ENCODE measurements at regions not wholly inside any gene's neighbourhood (a gene's known extent, or its start where the extent isn't known, plus 50 kb on each side); places are given as distances from the start of the nearest gene placed in this dataset.

DNA sequence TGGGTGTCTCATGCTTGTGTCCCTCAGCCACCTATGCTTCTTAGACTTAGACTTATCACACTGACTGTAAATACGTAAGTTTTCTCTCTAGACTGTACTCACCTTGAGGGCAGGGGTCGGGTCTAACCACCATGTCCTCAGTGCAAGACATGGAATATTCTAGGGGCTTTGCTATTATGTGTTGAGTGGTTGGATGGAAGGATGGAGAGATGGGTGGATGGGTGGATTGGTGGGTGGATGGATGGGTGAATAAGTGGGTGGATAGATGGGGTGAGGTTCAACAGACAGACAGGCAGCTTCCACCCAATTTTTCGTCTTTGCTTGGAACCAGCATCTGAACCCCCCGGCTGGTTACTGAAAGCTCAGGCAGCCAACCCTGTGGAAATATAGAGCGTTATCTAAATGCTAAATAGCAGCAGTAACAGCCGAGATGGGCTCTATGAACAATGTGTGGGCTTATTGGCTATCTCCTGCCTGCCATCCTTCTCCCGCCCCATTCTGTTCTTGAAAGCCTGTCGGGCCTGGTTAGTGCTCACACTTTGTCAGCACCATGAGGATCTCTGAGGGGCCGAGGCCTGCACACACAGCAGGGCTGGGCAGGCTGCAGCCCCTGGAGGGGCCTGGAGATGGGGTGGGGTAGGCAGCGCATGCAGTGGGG is 130.7 kb downstream of the ACTL8 start:
- DNase-seq (ENCODE audit: insufficient read length, low spot score) (no peak), FAIRE-seq (no peak)
- TF ChIP-seq, protein P1, sequence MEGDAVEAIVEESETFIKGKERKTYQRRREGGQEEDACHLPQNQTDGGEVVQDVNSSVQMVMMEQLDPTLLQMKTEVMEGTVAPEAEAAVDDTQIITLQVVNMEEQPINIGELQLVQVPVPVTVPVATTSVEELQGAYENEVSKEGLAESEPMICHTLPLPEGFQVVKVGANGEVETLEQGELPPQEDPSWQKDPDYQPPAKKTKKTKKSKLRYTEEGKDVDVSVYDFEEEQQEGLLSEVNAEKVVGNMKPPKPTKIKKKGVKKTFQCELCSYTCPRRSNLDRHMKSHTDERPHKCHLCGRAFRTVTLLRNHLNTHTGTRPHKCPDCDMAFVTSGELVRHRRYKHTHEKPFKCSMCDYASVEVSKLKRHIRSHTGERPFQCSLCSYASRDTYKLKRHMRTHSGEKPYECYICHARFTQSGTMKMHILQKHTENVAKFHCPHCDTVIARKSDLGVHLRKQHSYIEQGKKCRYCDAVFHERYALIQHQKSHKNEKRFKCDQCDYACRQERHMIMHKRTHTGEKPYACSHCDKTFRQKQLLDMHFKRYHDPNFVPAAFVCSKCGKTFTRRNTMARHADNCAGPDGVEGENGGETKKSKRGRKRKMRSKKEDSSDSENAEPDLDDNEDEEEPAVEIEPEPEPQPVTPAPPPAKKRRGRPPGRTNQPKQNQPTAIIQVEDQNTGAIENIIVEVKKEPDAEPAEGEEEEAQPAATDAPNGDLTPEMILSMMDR (IDR thresholded peaks at IDR 0.05; ENCODE audit: insufficient read depth, missing control alignments) = no peak

DNA sequence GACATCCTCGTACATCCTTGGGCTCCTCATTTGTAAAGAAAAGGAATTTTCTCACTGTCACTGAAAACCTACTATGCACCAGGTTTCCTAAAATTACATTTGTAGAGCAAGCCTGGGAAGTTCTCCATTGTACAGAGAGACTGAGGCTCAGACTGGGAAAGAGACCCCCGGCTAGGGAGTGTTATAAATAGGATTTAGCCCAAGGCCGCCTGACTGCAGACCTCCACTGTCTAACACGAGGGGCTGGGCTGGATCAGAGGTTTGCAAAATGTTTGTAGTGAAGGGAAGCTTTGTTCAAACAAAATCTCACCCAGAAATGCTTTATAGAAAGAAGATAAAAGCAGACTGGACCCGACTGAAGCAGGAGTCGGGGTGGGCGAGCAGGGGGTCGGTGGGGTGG is 131.3 kb downstream of the ACTL8 start:
- TF ChIP-seq, protein P1 (IDR thresholded peaks at IDR 0.05; ENCODE audit: insufficient read depth, missing control alignments) = no peak
- FAIRE-seq = no peak
- no peak for DNase-seq (ENCODE audit: insufficient read length, low spot score)

DNA sequence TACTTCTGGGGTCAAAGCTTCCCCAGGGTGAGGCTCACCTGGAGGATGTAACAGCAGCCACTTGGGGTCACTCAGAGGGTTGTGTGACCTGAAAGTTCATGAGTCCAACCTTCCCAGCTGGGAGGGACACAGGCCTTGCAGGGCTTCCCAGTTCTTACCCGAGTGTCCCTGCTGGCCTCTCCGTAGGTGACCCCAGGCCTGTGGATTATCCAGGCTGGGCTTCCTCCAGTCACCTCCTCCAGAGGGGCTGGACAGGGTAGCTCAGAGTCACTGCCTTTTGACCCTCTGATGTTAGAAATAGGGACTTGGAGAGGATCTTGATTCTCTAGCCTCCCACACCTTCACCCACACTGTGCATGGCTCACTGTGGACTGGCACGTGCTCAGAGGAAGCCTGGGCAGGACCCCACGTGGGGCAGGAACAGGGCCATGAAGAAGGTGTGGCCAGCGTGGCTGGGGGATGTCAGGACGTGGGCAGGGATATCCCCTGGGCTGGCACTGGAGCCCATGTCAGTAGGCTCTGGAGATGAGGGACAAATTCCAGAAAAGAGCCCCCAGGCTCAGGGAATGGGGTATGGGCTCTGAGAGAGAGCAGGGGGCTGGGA is 131.8 kb downstream of the ACTL8 start:
- TF ChIP-seq, protein P1 (IDR thresholded peaks at IDR 0.05; ENCODE audit: insufficient read depth, missing control alignments) = no peak
- DNase-seq (ENCODE audit: insufficient read length, low spot score) (no peak), FAIRE-seq (no peak)

DNA sequence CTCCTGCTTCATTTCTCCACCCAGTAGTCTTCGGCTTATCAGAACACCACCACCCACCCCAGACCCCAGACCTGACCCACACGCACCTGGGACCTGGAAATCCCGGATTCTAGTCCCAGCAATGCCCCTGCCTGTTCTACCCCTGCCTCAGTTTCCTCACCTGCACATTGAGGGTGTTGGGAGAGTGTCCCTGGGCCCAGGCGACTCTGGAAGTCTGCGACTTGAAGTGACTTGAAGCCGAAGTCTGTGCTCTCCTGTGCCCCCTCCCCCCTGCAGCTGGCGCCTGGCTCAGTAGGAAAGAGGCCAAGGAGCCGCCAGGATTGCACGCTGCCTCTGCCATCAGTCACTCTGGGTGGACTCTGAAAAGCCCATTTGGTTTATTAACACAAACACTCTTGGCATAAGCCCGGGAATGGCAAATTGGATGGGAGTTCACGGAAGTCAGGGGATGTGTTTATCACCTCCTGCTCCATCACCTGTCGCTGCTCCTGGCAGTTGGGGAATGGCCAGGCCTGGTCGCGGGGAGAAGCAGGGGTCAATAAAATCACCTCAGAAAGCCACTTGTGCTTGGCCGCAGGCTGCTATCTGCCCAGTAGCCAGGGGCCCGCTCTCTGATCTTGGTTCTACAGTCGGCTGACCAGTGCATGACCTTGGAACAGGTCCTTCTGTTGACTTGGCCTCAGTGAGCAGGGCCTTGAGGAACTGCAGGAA is 132.7 kb downstream of the ACTL8 start:
- TF ChIP-seq, protein P1 (IDR thresholded peaks at IDR 0.05; ENCODE audit: insufficient read depth, missing control alignments) = no peak
- FAIRE-seq (no peak), DNase-seq (ENCODE audit: insufficient read length, low spot score) (no peak)

DNA sequence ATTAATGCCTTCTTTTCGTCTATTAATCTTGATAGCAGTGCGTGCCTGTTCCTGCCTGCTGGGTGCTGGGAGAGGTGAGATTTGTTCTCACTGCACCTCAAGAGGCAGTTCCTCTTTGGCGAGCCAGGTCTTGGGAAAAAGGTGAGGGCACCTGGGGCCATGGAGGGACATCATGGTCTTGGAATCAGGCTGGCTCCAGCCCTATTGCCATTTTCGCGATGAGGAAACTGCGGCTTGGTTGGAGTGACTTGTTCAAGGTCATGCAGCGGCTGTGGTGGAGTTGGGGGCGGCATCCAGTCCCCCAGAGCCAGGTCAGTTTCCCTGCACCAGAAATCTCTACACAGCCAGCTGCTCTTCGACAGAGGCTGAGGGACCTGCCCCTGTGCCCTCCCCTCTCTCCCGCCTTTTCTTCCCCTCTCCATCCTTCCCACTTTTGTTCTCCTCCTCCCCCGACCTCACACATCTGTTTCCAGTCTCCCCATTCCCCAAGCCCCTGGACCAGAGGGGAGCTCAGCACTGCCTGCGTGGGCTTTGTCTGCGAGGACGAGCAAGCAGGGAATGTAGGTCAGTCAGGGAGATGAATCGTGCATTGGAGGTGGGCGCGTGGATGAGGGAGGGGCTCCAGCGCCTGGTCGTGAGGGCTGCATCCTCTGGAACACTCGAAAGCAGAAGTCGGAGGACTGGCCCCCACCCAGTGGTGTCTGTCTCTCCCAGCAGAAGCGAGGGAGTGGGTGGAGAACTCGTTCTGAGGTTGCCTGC is 135.1 kb downstream of the ACTL8 start:
- TF ChIP-seq, protein P1 (IDR thresholded peaks at IDR 0.05; ENCODE audit: insufficient read depth, missing control alignments) = no peak
- DNase-seq (ENCODE audit: insufficient read length, low spot score) = no peak
- no peak for FAIRE-seq

DNA sequence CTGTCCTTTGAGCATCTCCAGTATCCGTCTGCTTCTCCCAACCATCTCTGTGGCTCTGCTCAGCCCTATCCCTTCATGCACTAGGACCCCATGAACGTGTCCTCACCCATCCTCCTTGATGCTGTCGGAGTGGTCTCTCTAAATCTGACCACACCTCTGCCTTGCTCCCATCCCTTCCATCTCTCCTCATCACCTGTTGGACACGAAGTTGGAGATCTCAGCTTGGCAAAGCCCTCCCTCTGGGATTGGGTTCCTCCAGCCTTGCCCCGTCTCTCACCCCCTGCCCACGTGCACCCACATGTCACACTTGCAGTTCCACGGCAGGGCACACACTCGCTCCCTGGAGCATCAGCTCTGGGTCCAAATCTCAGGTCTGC is 135.7 kb downstream of the ACTL8 start:
- DNase-seq (ENCODE audit: insufficient read length, low spot score) = no peak

More for the DNA sequence above, 135.7 kb downstream of the ACTL8 start:
- no peak for FAIRE-seq
- TF ChIP-seq, protein P1 (IDR thresholded peaks at IDR 0.05; ENCODE audit: insufficient read depth, missing control alignments) = no peak

Data from D721Med (cell line).